ENCODE measurements at regions not wholly inside any gene's neighbourhood (a gene's known extent, or its start where the extent isn't known, plus 50 kb on each side); places are given as distances from the start of the nearest gene placed in this dataset.

- no peak for TF ChIP-seq POLR2AphosphoS5 (IDR thresholded peaks at IDR 0.05; ENCODE audit: low read depth, low read length)
- no peak for TF ChIP-seq POLR2A (IDR thresholded peaks at IDR 0.05; ENCODE audit: low read depth, low read length)
- no peak for TF ChIP-seq POU2F2 (IDR thresholded peaks at IDR 0.05; ENCODE audit: low read depth, low read length)
- TF ChIP-seq SPI1 (IDR thresholded peaks at IDR 0.05; ENCODE audit: low read depth, low read length): no peak
- no peak for TF ChIP-seq TAF1 (IDR thresholded peaks at IDR 0.05; ENCODE audit: low read depth, low read length)
These were observed 584.2 kb upstream of the SLITRK1 start for GRCh38 chr13:84466461-84466860.

All from GM12891 (cell line).